Loucy (cell line): ENCODE measurements at regions not wholly inside any gene's neighbourhood (a gene's known extent, or its start where the extent isn't known, plus 50 kb on each side); places are given as distances from the start of the nearest gene placed in this dataset.
"Not testable (repeated sequence)": the region's sequence is repeated elsewhere in the genome, so short reads cannot be mapped to it uniquely, and the experiment has no call there.

ENCODE experiments used
- H2AFZ ChIP-seq: fragments of 200-600 bp; sonication (generic); 2 replicates; pipeline ENCODE4 v1.6.0; 2016; ENCODE audit warnings: antibody characterized with exemption, mild to moderate bottlenecking, low read length, moderate library complexity
- H3F3A ChIP-seq: fragments of 200-600 bp; 2 replicates; pipeline ENCODE4 v1.6.0; 2016; ENCODE audit warnings: antibody characterized with exemption, low read depth, mild to moderate bottlenecking
- H3K27me3 ChIP-seq: fragments of 200-600 bp; sonication (generic); 2 replicates; pipeline ENCODE4 v1.6.1; 2014; ENCODE audit warnings: low read length, mild to moderate bottlenecking; ENCODE audit not compliant: insufficient read depth, poor library complexity, severe bottlenecking
- H3K36me3 ChIP-seq: fragments of 200-600 bp; sonication (generic); 2 replicates; pipeline ENCODE4 v1.6.1; 2016; ENCODE audit warnings: low read length; ENCODE audit not compliant: insufficient read depth
- H3K4me1 ChIP-seq: fragments of 200-600 bp; sonication (generic); 2 replicates; pipeline ENCODE4 v1.5.1; 2014; ENCODE audit warnings: low read length, mild to moderate bottlenecking; ENCODE audit not compliant: insufficient read depth, poor library complexity, severe bottlenecking
- H3K4me2 ChIP-seq: fragments of 200-600 bp; sonication (generic); 2 replicates; pipeline ENCODE4 v1.6.0; 2014; ENCODE audit warnings: antibody characterized with exemption, low read length, low read depth, mild to moderate bottlenecking; ENCODE audit not compliant: poor library complexity, severe bottlenecking
- H3K4me3 ChIP-seq: fragments of 200-600 bp; sonication (generic); 2 replicates; pipeline ENCODE4 v1.5.1; 2014; ENCODE audit warnings: low read length, mild to moderate bottlenecking, mixed read lengths; ENCODE audit not compliant: poor library complexity, severe bottlenecking
- H3K79me2 ChIP-seq: fragments of 200-600 bp; sonication (generic); 2 replicates; pipeline ENCODE4 v1.6.1; 2014; ENCODE audit warnings: low read length; ENCODE audit not compliant: insufficient read depth
- H3K9ac ChIP-seq: fragments of 200-600 bp; sonication (generic); 2 replicates; pipeline ENCODE4 v1.6.0; 2014; ENCODE audit warnings: mild to moderate bottlenecking, low read depth, low read length, moderate library complexity; ENCODE audit not compliant: poor library complexity, severe bottlenecking
- H3K9me2 ChIP-seq: fragments of 200-600 bp; sonication (generic); replicated peaks from 2 replicates; pipeline ENCODE4 v1.6.1; 2016; ENCODE audit warnings: low read depth, low read length, mixed read lengths
- H3K9me3 ChIP-seq: fragments of 200-600 bp; sonication (generic); 2 replicates; pipeline ENCODE4 v1.6.1; 2014; ENCODE audit warnings: mild to moderate bottlenecking, antibody characterized with exemption, low read length, low read depth; ENCODE audit not compliant: insufficient read depth
- H4K20me1 ChIP-seq: fragments of 200-600 bp; sonication (generic); 2 replicates; pipeline ENCODE4 v1.6.0; 2014; ENCODE audit warnings: antibody characterized with exemption, low read length, mild to moderate bottlenecking; ENCODE audit not compliant: insufficient read depth, poor library complexity, severe bottlenecking
- EZH2phosphoT487 ChIP-seq: fragments of 200-600 bp; IDR thresholded peaks from 2 replicates; pipeline ENCODE4 v1.6.1; 2018; ENCODE audit warnings: antibody characterized with exemption, mild to moderate bottlenecking, moderate library complexity, borderline replicate concordance
- TF ChIP-seq, protein P1 (sequence below): fragments of 200-600 bp; sonication (generic); conservative IDR thresholded peaks from 2 replicates; pipeline ENCODE4 v1.5.1; 2014; ENCODE audit warnings: mild to moderate bottlenecking, antibody characterized with exemption, low read length

DNA sequence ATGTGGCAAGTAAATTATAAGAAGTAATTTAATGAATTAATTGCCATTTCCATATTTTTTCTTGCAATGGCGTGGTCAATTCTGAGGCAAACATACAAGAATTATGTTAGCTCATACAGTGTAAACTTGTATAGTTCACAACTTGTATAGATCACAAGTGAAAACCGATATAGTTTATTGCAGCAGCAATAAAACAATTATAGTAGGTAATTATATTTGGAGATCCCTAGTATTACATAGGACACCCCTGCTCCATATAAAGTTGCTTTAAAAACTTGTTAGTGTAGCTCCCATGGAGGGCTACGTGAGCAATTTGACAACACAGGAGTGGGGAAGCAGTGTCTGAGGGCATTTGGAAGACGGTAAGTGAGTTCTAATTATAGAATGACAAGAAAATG is 288.2 kb downstream of the SOCS6 start:
- no peaks in the 10 kb centered on the region for H3K79me2 ChIP-seq
- no peak overlapping the region for H3K4me3 ChIP-seq
- H3K4me1 ChIP-seq = no peaks in the 10 kb centered on the region
- TF ChIP-seq EZH2phosphoT487 = no peak
- TF ChIP-seq, protein P1, sequence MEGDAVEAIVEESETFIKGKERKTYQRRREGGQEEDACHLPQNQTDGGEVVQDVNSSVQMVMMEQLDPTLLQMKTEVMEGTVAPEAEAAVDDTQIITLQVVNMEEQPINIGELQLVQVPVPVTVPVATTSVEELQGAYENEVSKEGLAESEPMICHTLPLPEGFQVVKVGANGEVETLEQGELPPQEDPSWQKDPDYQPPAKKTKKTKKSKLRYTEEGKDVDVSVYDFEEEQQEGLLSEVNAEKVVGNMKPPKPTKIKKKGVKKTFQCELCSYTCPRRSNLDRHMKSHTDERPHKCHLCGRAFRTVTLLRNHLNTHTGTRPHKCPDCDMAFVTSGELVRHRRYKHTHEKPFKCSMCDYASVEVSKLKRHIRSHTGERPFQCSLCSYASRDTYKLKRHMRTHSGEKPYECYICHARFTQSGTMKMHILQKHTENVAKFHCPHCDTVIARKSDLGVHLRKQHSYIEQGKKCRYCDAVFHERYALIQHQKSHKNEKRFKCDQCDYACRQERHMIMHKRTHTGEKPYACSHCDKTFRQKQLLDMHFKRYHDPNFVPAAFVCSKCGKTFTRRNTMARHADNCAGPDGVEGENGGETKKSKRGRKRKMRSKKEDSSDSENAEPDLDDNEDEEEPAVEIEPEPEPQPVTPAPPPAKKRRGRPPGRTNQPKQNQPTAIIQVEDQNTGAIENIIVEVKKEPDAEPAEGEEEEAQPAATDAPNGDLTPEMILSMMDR = no peak
- no peaks in the 10 kb centered on the region for H3F3A ChIP-seq
- no peaks in the 10 kb centered on the region for H3K36me3 ChIP-seq
- H3K9ac ChIP-seq = no peak overlapping the region
- H2AFZ ChIP-seq = no peak overlapping the region
- H3K9me3 ChIP-seq = no peaks in the 10 kb centered on the region
- H4K20me1 ChIP-seq = no peaks in the 10 kb centered on the region
- no peak overlapping the region for H3K4me2 ChIP-seq
- H3K27me3 ChIP-seq = no peaks in the 10 kb centered on the region
- no peaks in the 10 kb centered on the region for H3K9me2 ChIP-seq

DNA sequence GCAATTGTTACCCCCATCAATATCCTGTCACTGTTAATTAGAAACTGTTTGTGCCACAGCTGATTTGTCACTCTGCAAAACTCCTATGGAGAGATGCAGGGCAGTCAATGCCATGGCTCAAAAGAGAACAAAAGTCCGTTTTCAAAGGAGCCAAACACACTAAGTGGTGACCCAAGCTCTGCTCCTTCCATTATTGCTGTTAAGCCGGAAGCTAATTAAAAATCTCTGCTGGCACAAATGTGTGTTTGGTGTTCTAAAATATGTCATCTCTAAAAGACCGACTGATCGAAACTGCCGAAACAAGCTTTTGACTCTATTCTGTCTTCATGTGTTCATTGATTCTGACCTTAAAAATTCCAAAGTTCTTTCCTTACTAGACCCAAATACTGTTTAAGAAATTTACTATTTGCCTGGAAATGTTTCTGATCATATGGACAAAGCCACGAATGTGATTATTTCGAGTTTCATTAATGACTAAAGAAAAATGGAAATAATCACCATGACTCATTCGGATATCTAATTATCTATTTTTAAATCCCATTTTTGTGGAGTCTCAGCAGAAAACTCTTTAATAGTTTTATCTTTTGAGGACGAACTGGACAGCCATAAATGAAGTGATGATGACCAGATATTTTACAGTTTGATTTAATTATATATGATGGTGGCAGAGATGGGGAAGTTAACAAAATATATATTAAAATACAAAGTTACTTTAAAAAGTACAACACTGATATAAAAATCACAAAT is 287.6 kb downstream of the SOCS6 start:
- Histone ChIP-seq H3F3A (no peaks in the 10 kb centered on the region), H3K4me3 (no peak overlapping the region), H3K4me2 (no peak overlapping the region), H3K27me3 (no peaks in the 10 kb centered on the region), H2AFZ (no peak overlapping the region), H3K36me3 (no peaks in the 10 kb centered on the region), H4K20me1 (no peaks in the 10 kb centered on the region), H3K4me1 (no peaks in the 10 kb centered on the region), H3K79me2 (no peaks in the 10 kb centered on the region), H3K9me2 (no peaks in the 10 kb centered on the region), H3K9ac (no peak overlapping the region), H3K9me3 (no peaks in the 10 kb centered on the region)
- no peak for TF ChIP-seq EZH2phosphoT487
- TF ChIP-seq, protein P1 = no peak

DNA sequence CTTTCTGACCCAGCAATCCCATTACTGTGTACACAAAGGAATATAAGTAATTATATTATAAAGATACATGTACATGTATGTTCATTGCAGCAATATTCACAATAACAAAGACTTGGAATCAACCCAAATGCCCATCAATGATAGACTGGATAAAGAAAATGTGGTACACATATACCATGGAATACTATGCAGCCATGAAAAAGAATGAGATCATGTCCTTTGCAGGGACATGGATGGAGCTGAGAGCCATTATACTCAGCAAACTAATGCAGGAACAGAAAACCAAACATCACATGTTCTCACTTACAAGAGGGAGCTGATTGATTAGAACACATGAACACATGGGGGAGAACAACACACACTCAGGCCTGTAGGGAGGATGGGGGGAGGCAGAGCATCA is 286.1 kb downstream of the SOCS6 start:
- not testable (repeated sequence) for H2AFZ ChIP-seq, H3F3A ChIP-seq, H3K4me3 ChIP-seq, H3K4me2 ChIP-seq, H3K36me3 ChIP-seq, H4K20me1 ChIP-seq, H3K79me2 ChIP-seq, H3K4me1 ChIP-seq, H3K27me3 ChIP-seq, H3K9me3 ChIP-seq, H3K9ac ChIP-seq, H3K9me2 ChIP-seq

DNA sequence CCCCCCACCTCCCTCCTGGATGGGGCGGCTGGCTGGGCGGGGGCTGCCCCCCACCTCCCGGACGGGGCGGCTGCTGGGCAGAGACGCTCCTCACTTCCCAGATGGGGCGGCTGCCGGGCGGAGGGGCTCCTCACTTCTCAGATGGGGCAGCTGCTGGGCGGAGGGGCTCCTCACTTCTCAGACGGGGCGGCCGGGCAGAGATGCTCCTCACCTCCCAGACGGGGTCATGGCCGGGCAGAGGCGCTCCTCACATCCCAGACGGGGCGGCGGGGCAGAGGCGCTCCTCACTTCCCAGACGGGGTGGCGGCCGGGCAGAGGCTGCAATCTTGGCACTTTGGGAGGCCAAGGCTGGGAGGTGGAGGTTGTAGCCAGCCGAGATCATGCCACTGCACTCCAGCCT is 280.8 kb downstream of the SOCS6 start:
- H3K36me3 ChIP-seq, H3K9ac ChIP-seq, H3K9me3 ChIP-seq, H4K20me1 ChIP-seq, H3K79me2 ChIP-seq, H2AFZ ChIP-seq, H3K9me2 ChIP-seq, H3K4me3 ChIP-seq, H3K4me1 ChIP-seq, H3K27me3 ChIP-seq, H3F3A ChIP-seq, H3K4me2 ChIP-seq: not testable (repeated sequence)
